GDM1 (cell line): ENCODE measurements at regions not wholly inside any gene's neighbourhood (a gene's known extent, or its start where the extent isn't known, plus 50 kb on each side); places are given as distances from the start of the nearest gene placed in this dataset.
A peak's percentile ranks its signal among the peaks of the same experiment; 100 is the strongest.

Experiments used
- DNase-seq: peaks from one replicate; lab custom pipeline; 2025; lab: John Stamatoyannopoulos, UW

GRCh38 chr6:2535506-2535905, 215.2 kb downstream of the MYLK4 start:
- no peak for DNase-seq

DNA sequence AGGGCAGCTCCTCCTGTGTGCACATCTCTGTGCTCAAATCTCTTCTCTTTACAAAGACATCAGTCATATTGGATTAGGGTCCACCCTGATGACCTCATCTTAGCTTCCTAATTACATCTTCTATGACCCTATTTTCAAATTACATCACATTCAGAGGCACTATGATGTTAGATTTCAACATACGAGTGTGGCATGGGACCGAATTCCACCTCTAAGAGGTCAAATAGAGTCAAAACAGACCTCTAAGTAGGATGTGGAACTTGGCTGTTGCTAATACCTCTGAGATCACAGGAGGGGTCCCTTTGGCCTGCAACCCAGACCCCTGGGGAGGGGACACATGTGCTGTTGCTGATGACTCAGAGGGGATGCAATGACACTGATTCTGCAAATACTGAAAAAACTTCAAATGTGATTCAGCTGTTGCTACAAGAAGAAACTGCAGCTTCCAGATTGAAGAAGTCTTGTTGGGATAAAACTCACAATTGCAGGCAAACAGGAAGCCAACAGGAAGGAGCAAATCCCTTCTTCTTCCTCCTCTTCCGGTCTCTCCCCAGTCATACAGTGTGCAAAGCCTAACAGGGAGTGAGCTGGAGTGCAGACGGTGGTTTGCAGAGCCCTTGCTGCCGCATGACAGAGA, 216.2 kb downstream of the MYLK4 start:
- no peak for DNase-seq

DNA sequence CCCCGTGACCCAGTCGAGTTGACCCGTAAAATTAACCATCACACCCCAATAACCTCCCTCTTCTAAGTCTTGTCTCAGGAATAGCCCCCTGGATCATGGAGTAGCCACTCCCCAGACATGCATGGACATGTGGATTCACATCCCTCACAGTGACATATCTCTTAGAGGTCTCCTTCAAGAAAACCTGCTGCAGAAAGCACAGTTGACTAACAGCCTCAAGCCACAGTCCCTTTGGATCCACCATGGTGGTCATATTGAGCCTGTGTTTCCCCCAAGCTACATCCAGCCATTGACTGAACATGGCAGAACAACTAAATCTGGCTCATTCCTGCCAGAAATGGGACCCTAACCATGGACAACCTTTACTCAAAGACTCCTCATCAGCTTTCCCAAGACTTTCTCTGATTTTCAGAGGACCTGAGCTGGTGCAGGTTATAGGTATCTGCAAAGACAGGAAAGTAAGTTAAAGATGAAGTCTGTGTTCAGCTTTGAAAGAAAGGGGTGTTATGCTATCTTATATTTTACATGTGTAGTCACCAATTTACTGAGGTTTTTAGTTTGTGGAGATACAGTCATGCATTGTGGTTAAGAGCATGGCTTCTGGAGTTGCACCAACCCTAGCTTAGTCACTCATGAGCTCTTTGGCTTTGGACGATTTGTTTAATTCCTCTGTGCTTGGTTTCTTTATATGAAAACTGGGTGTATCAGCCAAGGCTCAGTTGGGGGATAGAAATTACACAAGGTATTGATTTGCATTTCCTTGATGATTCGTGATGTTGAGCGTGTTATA, 219.1 kb downstream of the MYLK4 start:
- DNase-seq: no peak

- no peak for DNase-seq
Observed at GRCh38 chr6:2529211-2529719, 221.5 kb downstream of the MYLK4 start.

GRCh38 chr6:2528156-2528555, 222.6 kb downstream of the MYLK4 start:
- DNase-seq: no peak

DNA sequence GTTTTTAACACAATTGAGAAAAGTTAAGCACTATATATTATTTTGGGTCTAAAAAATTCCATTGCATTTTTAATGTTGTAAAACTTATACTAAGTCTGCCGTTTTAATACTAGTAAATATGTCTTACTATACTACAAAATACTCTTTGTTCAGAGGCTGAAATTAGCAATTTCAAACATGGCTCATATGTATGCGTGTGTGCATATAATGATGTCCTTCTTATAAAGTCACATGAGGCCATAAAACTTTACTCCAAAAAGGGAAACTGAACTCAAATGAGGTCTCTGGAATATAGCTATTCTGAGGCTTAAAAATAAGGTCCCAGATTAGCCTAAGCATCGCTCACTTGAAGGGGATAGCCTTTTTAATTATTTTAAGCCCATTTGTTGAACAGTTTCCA, 224.0 kb downstream of the MYLK4 start:
- no peak for DNase-seq

DNA sequence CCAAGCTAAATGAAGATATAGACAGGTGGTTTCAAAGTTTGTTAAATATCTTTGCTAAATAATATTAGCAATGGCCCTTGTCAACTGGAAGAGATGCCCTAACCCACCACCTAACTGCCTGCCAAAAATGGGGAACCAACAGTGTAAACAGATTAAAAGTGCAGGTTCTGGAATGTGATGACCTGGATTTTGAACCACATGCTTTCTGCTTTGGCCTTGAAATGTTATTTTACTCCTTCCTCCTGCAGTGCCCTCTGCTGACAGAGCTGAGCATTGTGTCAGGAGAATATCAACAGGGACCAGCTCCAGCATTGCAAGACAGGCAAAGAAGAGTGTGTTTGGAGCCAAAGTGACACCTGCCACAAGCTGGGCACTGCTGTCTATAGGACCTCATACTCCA, 226.6 kb downstream of the MYLK4 start:
- DNase-seq: peak; percentile 10

DNA sequence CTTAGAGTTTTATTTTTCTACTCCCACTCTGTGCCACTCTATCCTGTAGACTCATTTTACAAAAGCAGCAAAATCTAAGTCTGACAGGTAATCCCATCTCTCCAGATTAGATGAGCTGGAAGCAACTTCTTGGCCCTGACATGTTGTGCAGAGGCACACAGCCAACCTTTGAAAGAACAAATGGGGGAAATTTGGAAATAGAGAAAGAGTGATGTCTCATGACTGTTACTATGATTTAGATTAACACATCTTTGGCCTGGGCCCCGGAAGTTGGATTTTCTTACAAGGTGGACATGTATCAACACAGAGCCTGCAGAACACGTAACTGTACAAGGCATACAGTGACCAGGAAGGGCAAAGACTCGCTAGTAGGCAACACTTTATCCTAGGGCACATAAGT, 227.7 kb downstream of the MYLK4 start:
- no peak for DNase-seq

GRCh38 chr6:2522521-2522920, 228.2 kb downstream of the MYLK4 start:
- DNase-seq: peak; percentile 68

DNA sequence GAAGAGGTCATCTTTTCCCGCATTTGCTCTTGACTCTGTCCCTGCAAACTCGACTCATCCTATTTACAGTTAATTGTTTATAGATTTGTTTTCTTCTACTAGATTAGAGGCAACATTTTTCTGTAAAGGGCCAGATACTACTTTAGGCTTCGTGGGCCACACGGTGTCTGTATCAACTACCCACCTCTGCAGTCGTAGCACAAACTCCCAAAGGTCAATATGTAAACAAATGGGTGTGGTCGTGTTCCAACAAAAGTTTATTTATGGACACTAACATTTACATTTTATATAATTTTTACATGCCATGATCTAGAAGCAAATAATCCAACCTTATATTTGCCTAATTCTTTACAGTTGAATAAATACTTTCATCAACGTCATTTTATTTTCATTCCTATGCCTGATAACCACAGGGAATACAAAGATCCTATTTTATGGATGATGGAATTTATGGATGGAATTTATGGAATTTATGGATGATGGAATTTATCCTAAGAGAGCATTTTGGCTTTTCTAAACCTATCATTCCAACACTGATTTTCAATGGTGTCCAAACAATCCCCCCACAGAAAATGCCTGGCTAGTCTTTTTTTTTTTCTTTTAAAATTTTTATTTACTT, 232.8 kb downstream of the MYLK4 start:
- no peak for DNase-seq

GRCh38 chr6:2517401-2517800, 233.3 kb downstream of the MYLK4 start:
- no peak for DNase-seq

DNA sequence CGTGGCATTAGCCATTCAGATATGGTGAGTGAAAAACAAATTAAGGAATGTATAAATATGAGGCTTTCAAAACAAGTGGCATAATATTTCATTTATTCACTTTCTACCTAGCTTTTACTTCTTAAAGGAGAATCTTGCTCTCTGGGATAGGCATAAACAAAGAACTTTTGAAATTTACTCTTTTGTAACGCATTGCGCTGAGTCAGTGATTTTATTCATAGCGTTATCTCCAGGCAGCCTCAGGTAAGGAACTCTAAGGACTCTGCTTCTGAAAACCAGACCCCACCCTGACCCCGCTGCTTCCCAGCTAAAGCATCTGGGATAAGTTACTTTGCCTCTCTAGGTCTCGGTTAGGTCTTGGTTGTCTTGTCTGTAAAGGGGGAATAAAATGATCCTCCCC, 234.7 kb downstream of the MYLK4 start:
- DNase-seq: no peak

DNA sequence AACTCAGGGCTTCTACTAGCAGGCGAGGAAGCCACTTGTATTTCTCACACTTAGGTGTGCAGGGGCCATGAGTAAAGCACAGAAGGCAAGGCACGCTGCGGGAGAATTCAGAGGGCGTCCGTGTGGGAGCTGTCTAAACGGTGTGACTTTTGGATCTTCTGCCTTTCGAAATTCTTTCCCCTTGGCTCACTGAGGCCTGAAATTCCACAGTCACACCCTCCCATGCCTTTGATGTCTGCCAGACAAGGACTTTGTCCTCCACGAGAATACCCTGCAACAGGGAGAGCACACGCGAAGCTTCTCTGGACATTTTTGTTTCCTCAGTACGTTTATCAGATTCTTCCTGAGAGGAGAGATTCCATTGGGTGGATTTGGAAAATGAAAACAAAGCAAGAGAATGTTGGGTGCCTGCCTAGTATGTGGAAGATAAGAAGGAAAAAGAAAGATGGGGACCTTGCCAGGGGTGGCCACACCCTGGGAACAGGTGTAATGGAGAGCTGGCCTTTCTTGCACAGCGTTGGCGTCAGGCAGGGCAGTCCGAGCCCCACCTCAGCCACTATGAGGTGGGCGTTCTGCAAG, 235.7 kb downstream of the MYLK4 start:
- DNase-seq: no peak

GRCh38 chr6:2512802-2513201, 237.9 kb downstream of the MYLK4 start:
- no peak for DNase-seq

- DNase-seq: no peak
Observed at GRCh38 chr6:2510316-2510715, 240.4 kb downstream of the MYLK4 start.

DNA sequence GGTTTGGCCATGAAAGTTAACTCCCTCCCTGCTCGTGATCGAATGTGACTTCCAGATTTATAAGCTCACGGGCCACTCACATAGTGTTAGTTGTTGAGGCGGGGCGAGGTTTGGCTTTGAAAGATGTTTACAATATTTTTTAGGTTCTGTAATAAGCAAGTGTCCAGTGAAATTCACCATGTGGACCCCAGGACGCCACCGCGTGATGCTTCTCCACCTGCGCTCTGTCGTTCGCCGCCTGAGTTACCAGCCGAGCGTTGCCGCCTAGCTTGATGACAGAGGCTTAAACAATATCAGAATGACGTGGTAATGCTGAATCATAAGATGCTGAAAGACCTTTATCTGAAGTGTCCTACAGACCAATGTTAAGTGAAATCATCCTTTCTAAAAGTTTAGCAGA, 241.0 kb downstream of the MYLK4 start:
- DNase-seq: no peak

DNA sequence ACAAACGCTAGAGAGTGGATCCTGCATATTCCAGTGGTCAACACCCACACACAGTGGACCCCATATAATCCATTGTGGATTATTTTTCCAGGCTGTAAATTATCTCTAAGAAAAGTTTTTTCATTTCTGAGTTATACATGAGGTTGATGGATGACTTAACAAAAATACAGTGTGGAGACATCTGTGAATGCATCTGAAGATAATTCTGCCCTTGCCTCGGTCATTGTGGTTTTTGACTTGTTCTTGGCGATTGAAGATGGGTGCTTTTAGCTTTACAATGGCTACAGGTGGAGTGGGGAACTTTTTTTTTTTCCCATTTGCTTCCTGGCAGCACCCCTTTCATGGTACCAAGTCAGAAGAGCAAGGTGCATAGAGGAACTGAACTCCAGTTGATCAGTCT, 242.7 kb downstream of the MYLK4 start:
- DNase-seq: no peak

- no peak for DNase-seq
Observed at GRCh38 chr6:2507521-2508037, 243.1 kb downstream of the MYLK4 start.

DNA sequence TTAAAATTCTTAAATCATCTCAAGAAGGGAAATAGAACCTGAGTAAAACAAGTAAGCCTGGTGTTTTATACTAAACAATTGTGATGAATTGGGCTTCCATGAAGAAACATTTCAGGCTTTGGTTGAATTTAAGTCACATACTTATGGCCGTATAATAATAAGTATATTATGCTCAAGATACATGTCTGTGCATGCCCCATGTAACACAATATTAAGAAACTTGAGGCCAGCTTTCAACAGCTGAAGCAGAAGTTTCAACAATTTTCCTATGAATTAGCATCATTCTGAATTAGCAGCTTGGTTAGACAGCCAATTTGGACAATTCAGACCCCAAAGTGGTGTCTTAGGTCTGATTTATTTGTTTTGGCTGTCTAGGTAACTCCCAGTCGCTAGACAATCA, 243.7 kb downstream of the MYLK4 start:
- no peak for DNase-seq

DNA sequence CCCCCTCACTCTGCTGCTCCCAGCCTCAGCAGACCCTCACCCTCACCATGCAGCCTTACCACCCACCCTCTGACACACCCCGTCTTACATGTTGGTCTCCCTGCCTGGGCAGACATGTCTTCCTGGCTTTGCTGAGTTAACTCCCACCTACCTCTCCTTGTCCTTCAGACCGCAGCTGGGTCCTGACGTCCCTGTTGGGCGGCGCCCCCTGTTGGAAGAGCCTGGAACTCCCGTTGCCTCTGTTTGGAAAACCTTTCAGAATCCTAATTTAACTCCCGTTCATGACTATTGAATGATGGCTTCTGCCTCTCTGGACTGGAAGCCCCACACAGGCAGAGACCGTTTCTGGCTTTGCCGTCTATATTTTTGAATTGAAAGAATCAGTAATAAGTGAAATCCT, 245.1 kb downstream of the MYLK4 start:
- DNase-seq: no peak

GRCh38 chr6:2504495-2505064, 246.1 kb downstream of the MYLK4 start:
- DNase-seq: no peak

GRCh38 chr6:2503816-2504494, 246.8 kb downstream of the MYLK4 start:
- no peak for DNase-seq
